IMR-90 (cell line): ENCODE measurements at regions not wholly inside any gene's neighbourhood (a gene's known extent, or its start where the extent isn't known, plus 50 kb on each side); places are given as distances from the start of the nearest gene placed in this dataset.

Experiments used
- ATAC-seq: fragments of 200-7000 bp; cut with Tn5 transposase; 2 replicates; pipeline ENCODE4 v1.9.1; 2020; ENCODE audit warnings: low read depth, mild to moderate bottlenecking, moderate library complexity
- BruUV-seq: library from RNA; stranded (reverse); fragments of 400-500 nt; replicated peaks from 2 replicates; lab custom pipeline; 2021; lab: Mats Ljungman, UMichigan
- CTCF ChIA-PET: fragments of 300-600 bp; formaldehyde crosslinking; extraction: SDS; loops from one replicate; lab custom pipeline; 2021; ENCODE audit warnings: antibody characterized with exemption; lab: Yijun Ruan, JAX
- POLR2A ChIA-PET: fragments of 300-600 bp; sonication (Branson Sonifier 250); formaldehyde crosslinking; loops from one replicate; lab custom pipeline; 2022; ENCODE audit warnings: antibody characterized with exemption; ENCODE audit not compliant: unreplicated experiment; lab: Charles Lee
- DNase-seq: peaks from one replicate; pipeline ENCODE4 v3.0.0; 2013
- H2AFZ ChIP-seq: replicated peaks from 2 replicates; pipeline ENCODE3; 2013; ENCODE audit warnings: low read length, mild to moderate bottlenecking; ENCODE audit not compliant: poor library complexity
- H2AK5ac ChIP-seq: 2 replicates; pipeline ENCODE4 v1.6.1; 2013; ENCODE audit warnings: low read depth, low read length, inconsistent platforms
- H2AK9ac ChIP-seq: replicated peaks from 2 replicates; pipeline ENCODE3; 2013; ENCODE audit warnings: mild to moderate bottlenecking, low read depth, low read length, moderate library complexity; ENCODE audit not compliant: poor library complexity
- H2BK120ac ChIP-seq: 2 replicates; pipeline ENCODE4 v1.6.1; 2013; ENCODE audit warnings: low read depth, low read length, inconsistent platforms
- H2BK15ac ChIP-seq: 3 replicates; pipeline ENCODE4 v1.6.1; 2013; ENCODE audit warnings: low read depth, low read length, inconsistent platforms
- H2BK20ac ChIP-seq: 2 replicates; pipeline ENCODE4 v1.6.1; 2013; ENCODE audit warnings: low read depth, mild to moderate bottlenecking, inconsistent platforms, low read length, moderate library complexity
- H2BK5ac ChIP-seq: 2 replicates; pipeline ENCODE4 v1.6.1; 2013; ENCODE audit warnings: mild to moderate bottlenecking, low read depth, low read length, inconsistent platforms; ENCODE audit not compliant: poor library complexity, severe bottlenecking
- H3K14ac ChIP-seq: replicated peaks from 2 replicates; pipeline ENCODE4 v1.6.1; 2013; ENCODE audit warnings: low read depth, low read length, inconsistent platforms
- H3K18ac ChIP-seq: 2 replicates; pipeline ENCODE4 v1.6.1; 2013; ENCODE audit warnings: low read depth, low read length, control low read depth
- H3K23ac ChIP-seq: 2 replicates; pipeline ENCODE4 v1.6.1; 2013; ENCODE audit warnings: low read depth, low read length, inconsistent platforms
- H3K27ac ChIP-seq: 2 replicates; pipeline ENCODE4 v1.5.1; 2013; ENCODE audit warnings: mild to moderate bottlenecking, control low read depth, low read length; ENCODE audit not compliant: insufficient read depth
- H3K27me3 ChIP-seq: 2 replicates; pipeline ENCODE4 v1.6.1; 2013; ENCODE audit warnings: low read length; ENCODE audit not compliant: control insufficient read depth, insufficient read depth
- H3K36me3 ChIP-seq: 2 replicates; pipeline ENCODE4 v1.6.1; 2013; ENCODE audit warnings: low read length, mixed read lengths; ENCODE audit not compliant: control insufficient read depth, insufficient read depth
- H3K4ac ChIP-seq: 2 replicates; pipeline ENCODE4 v1.6.1; 2013; ENCODE audit warnings: low read depth, low read length, inconsistent platforms
- H3K4me1 ChIP-seq: 2 replicates; pipeline ENCODE4 v1.6.1; 2013; ENCODE audit warnings: low read length, mixed read lengths; ENCODE audit not compliant: control insufficient read depth, insufficient read depth
- H3K4me2 ChIP-seq: 2 replicates; pipeline ENCODE4 v1.6.1; 2013; ENCODE audit warnings: low read depth, mild to moderate bottlenecking, control low read depth, low read length, moderate library complexity
- H3K4me3 ChIP-seq: 2 replicates; pipeline ENCODE4 v1.5.1; 2013; ENCODE audit warnings: low read depth, mild to moderate bottlenecking, control low read depth, low read length, moderate library complexity; ENCODE audit not compliant: insufficient read depth
- H3K56ac ChIP-seq: 2 replicates; pipeline ENCODE4 v1.6.1; 2013; ENCODE audit warnings: low read length, inconsistent platforms; ENCODE audit not compliant: insufficient read depth; ENCODE audit errors: extremely low read depth
- H3K79me1 ChIP-seq, 2 experiments: 2 replicates each; pipeline ENCODE4 v1.6.1; 2013; ENCODE audit warnings: low read length in 2 of 2, inconsistent platforms in 1 of 2, low read depth in 1 of 2
- H3K9ac ChIP-seq: 2 replicates; pipeline ENCODE4 v1.6.1; 2013; ENCODE audit warnings: low read depth, low read length, control low read depth
- H3K9me1 ChIP-seq: 2 replicates; pipeline ENCODE4 v1.6.1; 2013; ENCODE audit warnings: low read length, inconsistent platforms; ENCODE audit not compliant: insufficient read depth
- H3K9me3 ChIP-seq: 2 replicates; pipeline ENCODE4 v1.6.1; 2013; ENCODE audit warnings: low read length; ENCODE audit not compliant: control insufficient read depth, insufficient read depth
- H4K20me1 ChIP-seq: 2 replicates; pipeline ENCODE4 v1.6.1; 2013; ENCODE audit warnings: low read length, inconsistent platforms; ENCODE audit not compliant: insufficient read depth
- H4K5ac ChIP-seq: 2 replicates; pipeline ENCODE4 v1.6.1; 2013; ENCODE audit warnings: mild to moderate bottlenecking, low read depth, low read length, control low read depth
- H4K8ac ChIP-seq, 2 experiments: 2 replicates each; pipeline ENCODE4 v1.6.1; 2013; ENCODE audit warnings: low read depth in 2 of 2, low read length in 2 of 2, control low read depth in 1 of 2, inconsistent platforms in 1 of 2
- H4K91ac ChIP-seq: 2 replicates; pipeline ENCODE4 v1.6.1; 2013; ENCODE audit warnings: low read depth, low read length, inconsistent platforms; ENCODE audit not compliant: insufficient read depth
- FOS ChIP-seq: fragments of 150-350 bp; IDR thresholded peaks from 2 replicates; pipeline ENCODE4 v1.6.1; 2016; ENCODE audit warnings: low read depth, low read length
- MAFK ChIP-seq: IDR thresholded peaks from 2 replicates; pipeline ENCODE4 v1.6.1; 2012; ENCODE audit warnings: low read depth, low read length, improper control_type of control experiment
- NFE2L2 ChIP-seq: fragments of 150-350 bp; IDR thresholded peaks from 2 replicates; pipeline ENCODE4 v1.6.1; 2016; ENCODE audit warnings: low read depth, mild to moderate bottlenecking, low read length
- POLR2A ChIP-seq: IDR thresholded peaks from 2 replicates; pipeline ENCODE4 v1.6.1; 2012; ENCODE audit warnings: mild to moderate bottlenecking, low read depth, low read length
- RAD21 ChIP-seq: IDR thresholded peaks from 2 replicates; pipeline ENCODE4 v1.6.1; 2012; ENCODE audit warnings: low read length, improper control_type of control experiment
- RCOR1 ChIP-seq: IDR thresholded peaks from 2 replicates; pipeline ENCODE4 v1.6.1; 2012; ENCODE audit warnings: mild to moderate bottlenecking, low read length, improper control_type of control experiment; ENCODE audit not compliant: insufficient replicate concordance
- RFX5 ChIP-seq: IDR thresholded peaks from 2 replicates; pipeline ENCODE4 v1.8.0; 2012; ENCODE audit warnings: low read depth, mild to moderate bottlenecking, low read length, moderate library complexity
- SMC3 ChIP-seq: fragments of 150-350 bp; IDR thresholded peaks from 2 replicates; pipeline ENCODE4 v1.6.1; 2016; ENCODE audit warnings: low read depth, mild to moderate bottlenecking, antibody characterized with exemption, low read length, moderate library complexity
- WGBS, 2 experiments: methylation state at CpG; one replicate each; pipeline versions ENCODE4 v1.1.5 to v1.1.7; 2013; ENCODE audit warnings: missing lambda C conversion rate in 2 of 2; ENCODE audit not compliant: insufficient read length in 1 of 2; ENCODE audit errors: extremely low coverage in 2 of 2; 5-methylcytosine and 5-hydroxymethylcytosine counted together
- dilution Hi-C: fragments of 300-500 bp; cut with HindIII; formaldehyde crosslinking; loops from one replicate; pipeline ENCODE4 v1.14.3; 2018; ENCODE audit warnings: low sequenced_read_pairs; ENCODE audit not compliant: unreplicated experiment
- in situ Hi-C: fragments of 300-500 bp; cut with MboI; formaldehyde crosslinking; loops from 3 replicates; pipeline ENCODE4 v1.14.3; 2019; ENCODE audit warnings: low sequenced_read_pairs, inconsistent platforms, mixed read lengths
- intact Hi-C: fragments of 100-400 bp; cut with micrococcal nuclease; formaldehyde crosslinking; loops from 2 replicates; pipeline ENCODE4 v1.10.0; 2022
- TF ChIP-seq, protein P1 (sequence below): conservative IDR thresholded peaks from 2 replicates; pipeline ENCODE4 v1.5.1; 2012; ENCODE audit warnings: mild to moderate bottlenecking, low read depth, low read length, improper control_type of control experiment
- TF ChIP-seq, protein P2 (sequence below): fragments of 150-350 bp; IDR thresholded peaks from 2 replicates; pipeline ENCODE4 v1.6.1; 2017; ENCODE audit warnings: mild to moderate bottlenecking, antibody characterized with exemption, low read length, low read depth

GRCh38 chr1:79074975-79075374, 68.4 kb upstream of the ADGRL4 start:
- Histone ChIP-seq H4K91ac (no peak overlapping the region), H3K27ac (no peak overlapping the region), H3K56ac (no peak overlapping the region), H3K18ac (no peak overlapping the region), H4K5ac (no peak overlapping the region), H3K27me3 (no peaks in the 10 kb centered on the region), H3K9ac (no peak overlapping the region), H2AFZ (no peak overlapping the region), H3K14ac (no peak overlapping the region), H2AK9ac (no peak overlapping the region), H3K9me1 (no peaks in the 10 kb centered on the region), H4K8ac (no peak overlapping the region), H4K20me1 (no peaks in the 10 kb centered on the region), H3K4ac (no peak overlapping the region), H3K4me2 (no peak overlapping the region), H3K4me3 (no peak overlapping the region), H3K4me1 (0 out of 2 replicates have a peak, but pooled peaks cover under 1% of the 10 kb centered on the region), H2BK15ac (no peak overlapping the region), H2BK120ac (no peak overlapping the region), H3K23ac (no peak overlapping the region), H2BK5ac (no peak overlapping the region), H3K79me1 (no peaks in the 10 kb centered on the region), H2AK5ac (no peak overlapping the region), H3K36me3 (no peaks in the 10 kb centered on the region), H3K9me3 (no peaks in the 10 kb centered on the region), H2BK20ac (no peak overlapping the region)
- TF ChIP-seq, protein P1, sequence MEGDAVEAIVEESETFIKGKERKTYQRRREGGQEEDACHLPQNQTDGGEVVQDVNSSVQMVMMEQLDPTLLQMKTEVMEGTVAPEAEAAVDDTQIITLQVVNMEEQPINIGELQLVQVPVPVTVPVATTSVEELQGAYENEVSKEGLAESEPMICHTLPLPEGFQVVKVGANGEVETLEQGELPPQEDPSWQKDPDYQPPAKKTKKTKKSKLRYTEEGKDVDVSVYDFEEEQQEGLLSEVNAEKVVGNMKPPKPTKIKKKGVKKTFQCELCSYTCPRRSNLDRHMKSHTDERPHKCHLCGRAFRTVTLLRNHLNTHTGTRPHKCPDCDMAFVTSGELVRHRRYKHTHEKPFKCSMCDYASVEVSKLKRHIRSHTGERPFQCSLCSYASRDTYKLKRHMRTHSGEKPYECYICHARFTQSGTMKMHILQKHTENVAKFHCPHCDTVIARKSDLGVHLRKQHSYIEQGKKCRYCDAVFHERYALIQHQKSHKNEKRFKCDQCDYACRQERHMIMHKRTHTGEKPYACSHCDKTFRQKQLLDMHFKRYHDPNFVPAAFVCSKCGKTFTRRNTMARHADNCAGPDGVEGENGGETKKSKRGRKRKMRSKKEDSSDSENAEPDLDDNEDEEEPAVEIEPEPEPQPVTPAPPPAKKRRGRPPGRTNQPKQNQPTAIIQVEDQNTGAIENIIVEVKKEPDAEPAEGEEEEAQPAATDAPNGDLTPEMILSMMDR = no peak
- no peak for TF ChIP-seq MAFK
- TF ChIP-seq, protein P2, sequence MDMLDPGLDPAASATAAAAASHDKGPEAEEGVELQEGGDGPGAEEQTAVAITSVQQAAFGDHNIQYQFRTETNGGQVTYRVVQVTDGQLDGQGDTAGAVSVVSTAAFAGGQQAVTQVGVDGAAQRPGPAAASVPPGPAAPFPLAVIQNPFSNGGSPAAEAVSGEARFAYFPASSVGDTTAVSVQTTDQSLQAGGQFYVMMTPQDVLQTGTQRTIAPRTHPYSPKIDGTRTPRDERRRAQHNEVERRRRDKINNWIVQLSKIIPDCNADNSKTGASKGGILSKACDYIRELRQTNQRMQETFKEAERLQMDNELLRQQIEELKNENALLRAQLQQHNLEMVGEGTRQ = no peak
- TF ChIP-seq RCOR1 = no peak
- no peak for TF ChIP-seq SMC3
- no peak for TF ChIP-seq NFE2L2
- no peak for TF ChIP-seq FOS
- TF ChIP-seq RAD21 = no peak
- no peak for TF ChIP-seq RFX5
- TF ChIP-seq POLR2A = no peak
- in situ Hi-C loops (no loop called here), intact Hi-C loops (no loop called here), dilution Hi-C loops (no loop called here)
- WGBS, 2 experiments = no CpG with 5 or more reads among the region's 2 CpGs
- no TSS peak for BruUV-seq
- DNase-seq (no peak), ATAC-seq (no peak)
- ChIA-PET CTCF (interaction anchor here (0.6 to 2.0 kb wide), 2 partner anchors 17 to 53 kb away, joined by 3 to 5 read pairs; no protein-coding TSS in a partner anchor), POLR2A (no interaction called here)
